Fibroblast of upper back skin (primary cell): ENCODE measurements at regions not wholly inside any gene's neighbourhood (a gene's known extent, or its start where the extent isn't known, plus 50 kb on each side); places are given as distances from the start of the nearest gene placed in this dataset.

Experiments
- DNase-seq: peaks from one replicate; pipeline ENCODE4 v3.0.0-alpha.2; 2013

GRCh38 chr11:8321876-8322275 lies 58.2 kb upstream of the LMO1 start:
- no peak for DNase-seq

DNA sequence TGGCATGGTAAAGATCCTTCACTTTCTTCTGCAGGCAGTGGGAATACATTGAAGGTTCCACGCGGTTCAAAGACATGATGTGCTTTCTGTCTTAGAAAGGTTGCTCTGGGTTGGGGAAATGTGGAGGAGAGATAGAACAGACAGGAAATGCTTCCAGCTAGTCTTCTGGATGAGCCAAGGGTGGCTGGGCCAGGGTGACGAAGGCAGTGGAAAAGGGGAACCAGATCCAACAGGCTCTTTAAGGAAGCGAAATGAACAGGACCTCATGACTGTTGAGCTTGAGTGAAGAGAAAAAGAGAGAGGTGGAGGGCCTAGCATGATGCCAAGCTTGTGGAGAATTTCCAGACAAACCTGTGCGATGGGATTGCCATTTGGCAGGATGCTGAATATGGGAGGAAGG lies 56.4 kb upstream of the LMO1 start:
- no peak for DNase-seq

DNA sequence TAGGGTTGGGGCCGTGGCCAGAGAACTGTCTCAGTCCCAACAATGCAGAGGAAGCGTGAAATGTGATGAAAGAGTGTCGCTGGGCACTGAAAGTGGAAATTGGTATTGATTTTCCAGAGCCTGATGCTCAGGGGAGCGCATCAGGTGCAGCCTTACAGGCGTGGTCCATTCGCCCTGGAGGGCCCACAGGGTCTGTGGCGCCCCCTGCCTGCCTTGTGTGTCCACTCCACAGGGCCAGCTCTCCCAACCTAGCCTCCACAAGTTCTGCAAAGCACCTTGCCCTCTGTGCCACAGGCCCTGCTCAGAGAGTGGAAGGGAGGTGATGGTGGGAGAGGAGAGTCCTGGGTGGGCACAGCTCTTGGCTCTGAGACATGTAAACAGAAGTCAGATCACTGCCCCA lies 54.9 kb upstream of the LMO1 start:
- no peak for DNase-seq

DNA sequence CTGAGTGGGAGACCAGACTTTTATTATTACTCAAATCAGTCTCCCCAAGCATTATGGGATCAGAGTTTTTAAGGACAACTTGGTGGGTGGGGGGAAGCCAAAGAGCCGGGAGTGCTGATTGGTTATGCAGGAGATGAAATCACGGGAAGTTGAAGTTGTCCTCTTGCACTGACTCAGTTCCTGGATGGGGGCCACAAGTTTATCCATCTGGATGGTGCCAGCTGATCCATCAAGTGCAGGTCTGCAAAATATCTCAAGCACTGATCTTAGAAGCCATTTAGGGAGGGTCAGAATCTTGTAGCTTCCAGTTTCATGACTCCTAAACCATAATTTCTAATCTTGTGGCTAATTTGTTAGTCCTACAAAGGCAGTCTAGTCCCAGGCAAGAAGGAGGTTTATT lies 53.5 kb upstream of the LMO1 start:
- peak; percentile 7 for DNase-seq

- no peak for DNase-seq
Measured at GRCh38 chr11:8315954-8316353, 52.3 kb upstream of the LMO1 start.

DNA sequence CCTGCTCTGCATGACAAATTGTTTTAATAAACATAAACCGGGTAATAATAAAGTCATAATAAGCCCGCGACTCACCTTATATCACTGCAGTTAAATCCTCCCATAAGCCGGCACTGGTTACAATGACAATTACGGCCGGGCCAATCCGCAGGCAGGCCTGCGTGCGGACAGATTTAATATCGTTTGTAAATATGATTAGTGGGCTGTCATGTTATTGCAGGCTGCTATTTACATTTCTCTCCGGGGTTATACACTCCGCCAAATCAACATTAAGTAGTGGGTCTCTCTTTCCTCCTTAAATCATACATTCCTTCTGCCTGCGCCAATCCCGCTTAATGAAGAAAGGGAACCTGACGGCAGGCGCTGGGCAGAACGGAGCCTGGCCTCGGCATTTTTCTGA lies 51.8 kb upstream of the LMO1 start:
- no peak for DNase-seq

DNA sequence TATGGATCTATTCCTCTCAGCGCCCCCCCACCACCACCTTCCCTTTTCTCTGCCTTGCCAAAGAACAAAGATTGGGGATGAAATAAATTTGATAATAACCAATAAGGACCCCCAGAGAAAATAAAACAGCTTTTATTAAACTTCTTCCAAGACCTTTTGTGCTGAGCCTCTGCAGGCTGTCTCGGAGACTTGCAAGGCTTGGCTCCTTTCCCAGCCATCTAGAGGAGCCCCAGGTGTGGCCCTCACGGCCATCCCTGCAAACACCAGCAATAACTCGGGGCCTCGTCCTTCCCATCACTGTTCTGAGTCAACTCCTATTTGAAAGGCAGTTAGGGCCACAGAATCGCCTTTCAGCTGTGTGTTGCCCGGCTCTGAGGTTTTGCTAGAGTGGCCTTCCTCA lies 51.2 kb upstream of the LMO1 start:
- DNase-seq = no peak

- no peak for DNase-seq
Measured at GRCh38 chr11:8313504-8314090, 49.9 kb upstream of the LMO1 start.
